ENCODE measurements at regions not wholly inside any gene's neighbourhood (a gene's known extent, or its start where the extent isn't known, plus 50 kb on each side); places are given as distances from the start of the nearest gene placed in this dataset.

- Histone ChIP-seq H3K4me1 (no peaks in the 10 kb centered on the region), H3K9me3 (no peaks in the 10 kb centered on the region), H3K27ac (no peak overlapping the region), H3K36me3 (no peaks in the 10 kb centered on the region), H3K4me3 (no peak overlapping the region), H3K27me3 (peaks cover 0 to 12% (median 8%) of the 10 kb centered on the region in 7 donors)
- TF ChIP-seq, protein P1, sequence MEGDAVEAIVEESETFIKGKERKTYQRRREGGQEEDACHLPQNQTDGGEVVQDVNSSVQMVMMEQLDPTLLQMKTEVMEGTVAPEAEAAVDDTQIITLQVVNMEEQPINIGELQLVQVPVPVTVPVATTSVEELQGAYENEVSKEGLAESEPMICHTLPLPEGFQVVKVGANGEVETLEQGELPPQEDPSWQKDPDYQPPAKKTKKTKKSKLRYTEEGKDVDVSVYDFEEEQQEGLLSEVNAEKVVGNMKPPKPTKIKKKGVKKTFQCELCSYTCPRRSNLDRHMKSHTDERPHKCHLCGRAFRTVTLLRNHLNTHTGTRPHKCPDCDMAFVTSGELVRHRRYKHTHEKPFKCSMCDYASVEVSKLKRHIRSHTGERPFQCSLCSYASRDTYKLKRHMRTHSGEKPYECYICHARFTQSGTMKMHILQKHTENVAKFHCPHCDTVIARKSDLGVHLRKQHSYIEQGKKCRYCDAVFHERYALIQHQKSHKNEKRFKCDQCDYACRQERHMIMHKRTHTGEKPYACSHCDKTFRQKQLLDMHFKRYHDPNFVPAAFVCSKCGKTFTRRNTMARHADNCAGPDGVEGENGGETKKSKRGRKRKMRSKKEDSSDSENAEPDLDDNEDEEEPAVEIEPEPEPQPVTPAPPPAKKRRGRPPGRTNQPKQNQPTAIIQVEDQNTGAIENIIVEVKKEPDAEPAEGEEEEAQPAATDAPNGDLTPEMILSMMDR (IDR thresholded peaks at IDR 0.05) = no peak
- DNase-seq (no peak), ATAC-seq (no peak)
- intact Hi-C loops (cut with DNase I) = no loop called here
- WGBS, 2 donors = 80% methylated on average over 13 of the region's 13 CpGs
Measured at GRCh38 chr9:93900971-93901861, 53.9 kb downstream of the BARX1 start.

DNA sequence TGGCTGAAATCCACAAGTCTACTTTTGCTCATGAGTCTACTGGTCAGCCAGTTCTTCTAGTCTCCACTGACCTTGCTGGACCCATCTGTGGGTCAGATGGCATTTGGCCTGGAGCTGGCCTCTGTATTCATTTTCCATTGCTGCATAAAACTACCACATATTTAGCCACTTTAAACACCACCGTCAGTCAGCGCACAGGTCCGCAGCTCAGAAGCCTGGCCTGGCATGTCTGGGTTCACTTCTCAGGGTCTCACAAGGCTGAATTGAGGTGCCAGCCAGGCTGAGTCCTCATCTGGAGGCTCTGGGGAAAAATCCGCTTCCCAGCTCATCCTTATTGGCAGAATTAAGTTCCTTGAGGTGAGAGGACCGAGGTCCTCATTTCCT is 54.7 kb downstream of the BARX1 start:
- H3K36me3 ChIP-seq = no peaks in the 10 kb centered on the region
- no peak for ATAC-seq
- H3K27me3 ChIP-seq = peaks cover 0 to 16% (median 8%) of the 10 kb centered on the region in 7 donors
- intact Hi-C loops (cut with DNase I) = no loop called here
- H3K27ac ChIP-seq = no peak overlapping the region
- WGBS, 2 donors = 90 to 97% methylated on average over 5 of the region's 5 CpGs
- TF ChIP-seq, protein P1 (IDR thresholded peaks at IDR 0.05) = no peak
- no peak for DNase-seq
- H3K9me3 ChIP-seq = no peaks in the 10 kb centered on the region
- no peaks in the 10 kb centered on the region for H3K4me1 ChIP-seq
- H3K4me3 ChIP-seq = no peak overlapping the region

- no peaks in the 10 kb centered on the region for H3K4me1 ChIP-seq
- H3K9me3 ChIP-seq = no peaks in the 10 kb centered on the region
- H3K27ac ChIP-seq = no peak overlapping the region
- no peaks in the 10 kb centered on the region for H3K36me3 ChIP-seq
- intact Hi-C loops (cut with DNase I) = no loop called here
- ATAC-seq (no peak), DNase-seq (no peak)
- TF ChIP-seq, protein P1 (IDR thresholded peaks at IDR 0.05) = no peak
- WGBS, 2 donors = 92% methylated on average over 8 of the region's 8 CpGs
- H3K4me3 ChIP-seq = no peak overlapping the region
- H3K27me3 ChIP-seq = peaks cover 0 to 15% (median 3%) of the 10 kb centered on the region in 7 donors
Measured at GRCh38 chr9:93899609-93900435, 55.3 kb downstream of the BARX1 start.
